ENCODE measurements at regions not wholly inside any gene's neighbourhood (a gene's known extent, or its start where the extent isn't known, plus 50 kb on each side); places are given as distances from the start of the nearest gene placed in this dataset.

- TF ChIP-seq, protein P1, sequence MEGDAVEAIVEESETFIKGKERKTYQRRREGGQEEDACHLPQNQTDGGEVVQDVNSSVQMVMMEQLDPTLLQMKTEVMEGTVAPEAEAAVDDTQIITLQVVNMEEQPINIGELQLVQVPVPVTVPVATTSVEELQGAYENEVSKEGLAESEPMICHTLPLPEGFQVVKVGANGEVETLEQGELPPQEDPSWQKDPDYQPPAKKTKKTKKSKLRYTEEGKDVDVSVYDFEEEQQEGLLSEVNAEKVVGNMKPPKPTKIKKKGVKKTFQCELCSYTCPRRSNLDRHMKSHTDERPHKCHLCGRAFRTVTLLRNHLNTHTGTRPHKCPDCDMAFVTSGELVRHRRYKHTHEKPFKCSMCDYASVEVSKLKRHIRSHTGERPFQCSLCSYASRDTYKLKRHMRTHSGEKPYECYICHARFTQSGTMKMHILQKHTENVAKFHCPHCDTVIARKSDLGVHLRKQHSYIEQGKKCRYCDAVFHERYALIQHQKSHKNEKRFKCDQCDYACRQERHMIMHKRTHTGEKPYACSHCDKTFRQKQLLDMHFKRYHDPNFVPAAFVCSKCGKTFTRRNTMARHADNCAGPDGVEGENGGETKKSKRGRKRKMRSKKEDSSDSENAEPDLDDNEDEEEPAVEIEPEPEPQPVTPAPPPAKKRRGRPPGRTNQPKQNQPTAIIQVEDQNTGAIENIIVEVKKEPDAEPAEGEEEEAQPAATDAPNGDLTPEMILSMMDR (conservative IDR thresholded peaks at IDR 0.05; ENCODE audit: low read depth, low read length): no peak
- TF ChIP-seq EZH2 (IDR thresholded peaks at IDR 0.05; ENCODE audit: borderline replicate concordance, low read depth, low read length, poor library complexity, severe bottlenecking): no peak
Observed at GRCh38 chr6:11917951-11918738, 94.0 kb upstream of the HIVEP1 start.
